ENCODE measurements at regions not wholly inside any gene's neighbourhood (a gene's known extent, or its start where the extent isn't known, plus 50 kb on each side); places are given as distances from the start of the nearest gene placed in this dataset.

DNA sequence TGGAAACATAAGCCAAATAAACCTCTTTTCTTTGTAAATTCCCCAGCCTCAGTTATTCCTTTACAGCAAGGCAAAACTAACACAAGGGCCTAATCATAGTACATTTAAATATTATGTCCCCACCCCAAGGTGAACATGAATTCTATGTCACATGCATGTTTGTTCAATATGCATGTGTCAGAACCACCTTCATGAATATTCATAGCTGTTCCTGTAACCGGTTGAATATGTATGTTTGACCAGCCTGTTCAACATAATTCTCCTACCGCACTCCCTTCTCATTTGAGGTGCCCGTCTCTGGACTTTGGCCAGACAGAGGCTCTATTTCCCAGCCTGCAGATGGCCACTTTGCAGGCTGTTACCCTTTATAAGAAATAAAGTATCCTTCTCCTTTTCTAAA lies 769.4 kb upstream of the SLITRK1 start:
- no peak overlapping the region for H3K4me3 ChIP-seq (ENCODE audit: low read length)
- H3K9ac ChIP-seq (ENCODE audit: low read length), result no peak overlapping the region
- no peaks in the 10 kb centered on the region for H4K20me1 ChIP-seq (ENCODE audit: insufficient read depth, low read length)
- H3K27ac ChIP-seq (ENCODE audit: low read length), result no peak overlapping the region
- no peaks in the 10 kb centered on the region for H3K79me2 ChIP-seq (ENCODE audit: low read length)
- H3K36me3 ChIP-seq (replicated peaks; ENCODE audit: low read depth, low read length), result no peaks in the 10 kb centered on the region
- no peak overlapping the region for H2AFZ ChIP-seq (ENCODE audit: low read depth, low read length)
- H3K27me3 ChIP-seq (ENCODE audit: low read depth, low read length), result no peaks in the 10 kb centered on the region
- no peak for TF ChIP-seq EZH2phosphoT487 (IDR thresholded peaks at IDR 0.05; ENCODE audit: low read depth)
- TF ChIP-seq, protein P1, sequence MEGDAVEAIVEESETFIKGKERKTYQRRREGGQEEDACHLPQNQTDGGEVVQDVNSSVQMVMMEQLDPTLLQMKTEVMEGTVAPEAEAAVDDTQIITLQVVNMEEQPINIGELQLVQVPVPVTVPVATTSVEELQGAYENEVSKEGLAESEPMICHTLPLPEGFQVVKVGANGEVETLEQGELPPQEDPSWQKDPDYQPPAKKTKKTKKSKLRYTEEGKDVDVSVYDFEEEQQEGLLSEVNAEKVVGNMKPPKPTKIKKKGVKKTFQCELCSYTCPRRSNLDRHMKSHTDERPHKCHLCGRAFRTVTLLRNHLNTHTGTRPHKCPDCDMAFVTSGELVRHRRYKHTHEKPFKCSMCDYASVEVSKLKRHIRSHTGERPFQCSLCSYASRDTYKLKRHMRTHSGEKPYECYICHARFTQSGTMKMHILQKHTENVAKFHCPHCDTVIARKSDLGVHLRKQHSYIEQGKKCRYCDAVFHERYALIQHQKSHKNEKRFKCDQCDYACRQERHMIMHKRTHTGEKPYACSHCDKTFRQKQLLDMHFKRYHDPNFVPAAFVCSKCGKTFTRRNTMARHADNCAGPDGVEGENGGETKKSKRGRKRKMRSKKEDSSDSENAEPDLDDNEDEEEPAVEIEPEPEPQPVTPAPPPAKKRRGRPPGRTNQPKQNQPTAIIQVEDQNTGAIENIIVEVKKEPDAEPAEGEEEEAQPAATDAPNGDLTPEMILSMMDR (IDR thresholded peaks at IDR 0.05; ENCODE audit: low read depth, low read length), result no peak
- no peak overlapping the region for H3K4me2 ChIP-seq (ENCODE audit: low read length)
- H3K4me1 ChIP-seq (ENCODE audit: low read length), result no peaks in the 10 kb centered on the region
- H3K9me3 ChIP-seq (ENCODE audit: insufficient read depth, low read length), result no peaks in the 10 kb centered on the region

- Histone ChIP-seq H3K27ac (ENCODE audit: low read length) (no peak overlapping the region), H3K4me3 (ENCODE audit: low read length) (no peak overlapping the region), H3K9me3 (ENCODE audit: insufficient read depth, low read length) (no peaks in the 10 kb centered on the region), H3K9ac (ENCODE audit: low read length) (no peak overlapping the region), H3K79me2 (ENCODE audit: low read length) (no peaks in the 10 kb centered on the region), H2AFZ (ENCODE audit: low read depth, low read length) (no peak overlapping the region), H3K4me2 (ENCODE audit: low read length) (no peak overlapping the region), H3K27me3 (ENCODE audit: low read depth, low read length) (no peaks in the 10 kb centered on the region), H3K36me3 (replicated peaks; ENCODE audit: low read depth, low read length) (no peaks in the 10 kb centered on the region), H4K20me1 (ENCODE audit: insufficient read depth, low read length) (no peaks in the 10 kb centered on the region), H3K4me1 (ENCODE audit: low read length) (no peaks in the 10 kb centered on the region)
- TF ChIP-seq, protein P1 (IDR thresholded peaks at IDR 0.05; ENCODE audit: low read depth, low read length), result no peak
- TF ChIP-seq EZH2phosphoT487 (IDR thresholded peaks at IDR 0.05; ENCODE audit: low read depth), result no peak
Measured at GRCh38 chr13:84651288-84651687, 769.0 kb upstream of the SLITRK1 start.

DNA sequence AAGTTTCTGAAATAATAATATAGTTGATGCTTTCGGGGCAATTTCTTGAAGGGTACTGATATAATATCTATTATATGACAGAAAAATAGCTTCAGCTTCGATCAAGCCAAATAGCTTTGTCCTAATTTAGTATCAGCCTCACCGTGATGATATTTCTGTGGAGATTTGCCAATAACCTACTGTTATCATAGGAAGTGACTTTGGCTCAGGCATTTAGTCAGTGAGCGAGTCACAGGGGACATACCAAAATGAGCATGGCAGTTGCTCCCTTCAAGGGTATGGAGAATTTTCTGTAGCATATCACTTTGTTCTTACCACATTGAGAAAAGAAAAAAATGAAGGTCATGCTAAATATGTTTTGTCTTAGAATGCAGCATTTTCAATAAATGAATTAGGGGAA lies 767.6 kb upstream of the SLITRK1 start:
- Histone ChIP-seq H3K9ac (ENCODE audit: low read length) (no peak overlapping the region), H3K36me3 (replicated peaks; ENCODE audit: low read depth, low read length) (no peaks in the 10 kb centered on the region), H2AFZ (ENCODE audit: low read depth, low read length) (no peak overlapping the region), H3K4me3 (ENCODE audit: low read length) (no peak overlapping the region), H3K4me1 (ENCODE audit: low read length) (peaks cover 6% of the 10 kb centered on the region; the same call in 1 of the 2 replicates), H4K20me1 (ENCODE audit: insufficient read depth, low read length) (no peaks in the 10 kb centered on the region), H3K79me2 (ENCODE audit: low read length) (no peaks in the 10 kb centered on the region), H3K9me3 (ENCODE audit: insufficient read depth, low read length) (no peaks in the 10 kb centered on the region), H3K27ac (ENCODE audit: low read length) (no peak overlapping the region), H3K4me2 (ENCODE audit: low read length) (no peak overlapping the region), H3K27me3 (ENCODE audit: low read depth, low read length) (no peaks in the 10 kb centered on the region)
- TF ChIP-seq, protein P1 (IDR thresholded peaks at IDR 0.05; ENCODE audit: low read depth, low read length), result no peak
- TF ChIP-seq EZH2phosphoT487 (IDR thresholded peaks at IDR 0.05; ENCODE audit: low read depth), result no peak

DNA sequence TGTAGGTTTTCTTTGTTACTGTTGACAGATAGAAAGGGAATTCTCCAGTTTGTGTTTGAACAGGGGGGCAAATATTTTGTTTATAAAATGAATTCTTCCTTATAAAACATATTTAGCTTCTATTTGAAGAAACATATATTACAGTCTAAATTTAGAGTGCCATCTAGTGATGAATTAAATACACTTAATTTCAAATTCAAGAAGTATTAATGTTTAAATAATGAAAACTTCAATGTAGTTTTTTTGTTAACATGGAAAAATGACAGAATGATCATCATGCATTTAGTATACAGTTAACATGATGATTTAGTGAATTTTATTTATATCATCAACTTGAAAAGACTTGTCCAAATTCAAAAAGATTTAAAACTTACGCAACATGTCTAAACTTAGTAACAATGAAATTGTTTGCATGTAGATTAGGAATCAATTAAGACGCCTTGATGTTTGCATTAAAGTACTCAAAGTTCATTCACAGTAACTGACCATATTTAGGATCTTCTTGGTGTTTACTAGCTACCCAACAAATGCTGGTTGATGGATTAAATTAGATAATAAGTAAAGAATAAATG lies 765.9 kb upstream of the SLITRK1 start:
- H4K20me1 ChIP-seq (ENCODE audit: insufficient read depth, low read length), result no peaks in the 10 kb centered on the region
- no peak overlapping the region for H3K27ac ChIP-seq (ENCODE audit: low read length)
- no peaks in the 10 kb centered on the region for H3K36me3 ChIP-seq (replicated peaks; ENCODE audit: low read depth, low read length)
- no peak overlapping the region for H3K4me2 ChIP-seq (ENCODE audit: low read length)
- H3K79me2 ChIP-seq (ENCODE audit: low read length), result no peaks in the 10 kb centered on the region
- H3K9ac ChIP-seq (ENCODE audit: low read length), result no peak overlapping the region
- no peak for TF ChIP-seq EZH2phosphoT487 (IDR thresholded peaks at IDR 0.05; ENCODE audit: low read depth)
- TF ChIP-seq, protein P1 (IDR thresholded peaks at IDR 0.05; ENCODE audit: low read depth, low read length), result peak; percentile 64
- no peak overlapping the region for H3K4me3 ChIP-seq (ENCODE audit: low read length)
- H3K27me3 ChIP-seq (ENCODE audit: low read depth, low read length), result no peaks in the 10 kb centered on the region
- no peak overlapping the region for H2AFZ ChIP-seq (ENCODE audit: low read depth, low read length)
- H3K4me1 ChIP-seq (ENCODE audit: low read length), result peaks cover 6% of the 10 kb centered on the region; the same call in 1 of the 2 replicates
- H3K9me3 ChIP-seq (ENCODE audit: insufficient read depth, low read length), result no peaks in the 10 kb centered on the region
